ENCODE measurements at regions not wholly inside any gene's neighbourhood (a gene's known extent, or its start where the extent isn't known, plus 50 kb on each side); places are given as distances from the start of the nearest gene placed in this dataset.

- no peak for TF ChIP-seq ZNF451 (CRISPR knock-in tag; IDR thresholded peaks at IDR 0.05)
- TF ChIP-seq ZNF343 (CRISPR knock-in tag; IDR thresholded peaks at IDR 0.05): no peak
These were observed 159.9 kb downstream of the CD83 start (continued) for GRCh38 chr6:14277405-14277930.

GRCh38 chr6:14278006-14278405 is 160.4 kb downstream of the CD83 start:
- in situ Hi-C loops (cut with HindIII; ENCODE audit: extremely low pct_ligation_motif_present, low pct_unique_long_range_greater_than_20kb): no loop called here
- no peaks in the 10 kb centered on the region for H4K20me1 ChIP-seq (ENCODE audit: insufficient read depth, low read length)
- no TSS peak for BruUV-seq (replicated peaks)
- ATAC-seq (no peak), FAIRE-seq (no peak), DNase-seq (ENCODE audit: low spot score) (no peak)
- intact Hi-C loops (cut with micrococcal nuclease; ENCODE audit: unreplicated experiment): no loop called here
- no peaks in the 10 kb centered on the region for H3K79me2 ChIP-seq (ENCODE audit: insufficient read depth, low read length)
- no peak for TF ChIP-seq NBN (conservative IDR thresholded peaks at IDR 0.05)
- TF ChIP-seq ZFP36 (IDR thresholded peaks at IDR 0.05; ENCODE audit: borderline replicate concordance, low read depth, low read length, partially characterized antibody): no peak
- no peak for TF ChIP-seq ZNF251 (CRISPR knock-in tag; IDR thresholded peaks at IDR 0.05)
- TF ChIP-seq SALL2 (CRISPR knock-in tag; IDR thresholded peaks at IDR 0.05): no peak
- no peak for TF ChIP-seq ZNF766 (CRISPR knock-in tag; IDR thresholded peaks at IDR 0.05; ENCODE audit: borderline replicate concordance)
- TF ChIP-seq ZNF607 (CRISPR knock-in tag; IDR thresholded peaks at IDR 0.05; ENCODE audit: borderline replicate concordance): no peak
- TF ChIP-seq ZNF788 (CRISPR knock-in tag; IDR thresholded peaks at IDR 0.05; ENCODE audit: borderline replicate concordance): no peak
- TF ChIP-seq IRF9 (CRISPR knock-in tag; IDR thresholded peaks at IDR 0.05; ENCODE audit: borderline replicate concordance): no peak
- TF ChIP-seq ZNF510 (CRISPR knock-in tag; IDR thresholded peaks at IDR 0.05; ENCODE audit: low read depth): no peak
- TF ChIP-seq CERS6 (CRISPR knock-in tag; IDR thresholded peaks at IDR 0.05): no peak
- TF ChIP-seq ZNF24 (IDR thresholded peaks at IDR 0.05): no peak
- TF ChIP-seq ZNF704 (CRISPR knock-in tag; IDR thresholded peaks at IDR 0.05; ENCODE audit: borderline replicate concordance): no peak
- no peak for TF ChIP-seq ATF7-NPFF (CRISPR knock-in tag; IDR thresholded peaks at IDR 0.05; ENCODE audit: low read depth)
- no peak for TF ChIP-seq ARNT2 (CRISPR knock-in tag; IDR thresholded peaks at IDR 0.05; ENCODE audit: low read depth)
- TF ChIP-seq SIN3B (IDR thresholded peaks at IDR 0.05; ENCODE audit: low read length): no peak
- no peak overlapping the region for H2AFZ ChIP-seq (ENCODE audit: low read length)
- no peak overlapping the region for H3K27ac ChIP-seq (ENCODE audit: extremely low read length, insufficient read depth, low read length)
- H3K27me3 ChIP-seq (ENCODE audit: control insufficient read depth in 1 of 2, insufficient read depth in 2 of 2, low read length in 2 of 2): no peaks in the 10 kb centered on the region; a peak in 1 of 5 replicates
- no peak overlapping the region for H3K4me3 ChIP-seq (replicated peaks in 1 of 3; ENCODE audit: insufficient read depth in 1 of 3, low read depth in 2 of 3, low read length in 3 of 3)
- peaks cover 3% of the 10 kb centered on the region; the same call in 1 of the 2 replicates for H3K4me1 ChIP-seq (ENCODE audit: insufficient read depth, low read length)
- no peaks in the 10 kb centered on the region for H3K36me3 ChIP-seq (replicated peaks in 1 of 2; ENCODE audit: control insufficient read depth in 1 of 2, insufficient read depth in 2 of 2, low read length in 2 of 2)
- no peak overlapping the region for H3K9ac ChIP-seq (ENCODE audit: insufficient read depth, low read depth, low read length)
- WGBS (ENCODE audit: low lambda C conversion rate): 20% methylated on average over 5 of the region's 5 CpGs
- ChIA-PET CTCF (ENCODE audit: low intra/inter-chr PET ratio, low total read pairs) (no interaction called here), POLR2A (no interaction called here)
- no peak overlapping the region for H3K4me2 ChIP-seq (ENCODE audit: low read depth, low read length)
- peaks cover under 1% of the 10 kb centered on the region; the same call in 1 of the 2 replicates for H3K9me3 ChIP-seq (ENCODE audit: low read length)

All from HepG2 (cell line).